ENCODE measurements at regions not wholly inside any gene's neighbourhood (a gene's known extent, or its start where the extent isn't known, plus 50 kb on each side); places are given as distances from the start of the nearest gene placed in this dataset.

GRCh38 chr15:97597801-97598200, 362.7 kb upstream of the ARRDC4 start:
- no peak for TF ChIP-seq EZH2 (IDR thresholded peaks at IDR 0.05; ENCODE audit: borderline replicate concordance, low read depth, low read length, severe bottlenecking)
- no peak for TF ChIP-seq CTCF (IDR thresholded peaks at IDR 0.05; ENCODE audit: borderline replicate concordance, extremely low read depth, low read length, poor library complexity, severe bottlenecking)
